Mucosa of descending colon (tissue), 3 donors: ENCODE measurements at regions not wholly inside any gene's neighbourhood (a gene's known extent, or its start where the extent isn't known, plus 50 kb on each side); places are given as distances from the start of the nearest gene placed in this dataset. TPM values are rescaled to one million over a fixed set of nuclear protein-coding genes. Genes with fewer than 3 reads are reported as not detected.

Experiments used
- ATAC-seq: fragments of 200-7000 bp; cut with Tn5 transposase; one replicate; pipeline ENCODE4 v1.9.1; 2020; ENCODE audit warnings: mild to moderate bottlenecking, moderate library complexity
- DNase-seq, 3 donors: peaks; one replicate each; pipeline ENCODE4 v3.0.0-alpha.2; 2020
- H3K36me3 ChIP-seq: fragments of 200-600 bp; one replicate; pipeline ENCODE4 v1.8.0; 2021; ENCODE audit warnings: low read depth, mild to moderate bottlenecking
- H3K4me1 ChIP-seq: fragments of 200-600 bp; one replicate; pipeline ENCODE4 v1.8.0; 2021; ENCODE audit warnings: low read depth, mild to moderate bottlenecking
- H3K4me3 ChIP-seq: fragments of 200-600 bp; one replicate; pipeline ENCODE4 v1.8.0; 2021; ENCODE audit warnings: mild to moderate bottlenecking
- H3K9me3 ChIP-seq: fragments of 200-600 bp; one replicate; pipeline ENCODE4 v1.8.0; 2021; ENCODE audit warnings: mild to moderate bottlenecking
- intact Hi-C, 2 donors: fragments of 100-400 bp; cut with DNase I in 1 of 2; cut with micrococcal nuclease in 1 of 2; formaldehyde crosslinking; loops; one replicate each; pipeline versions ENCODE4 v1.11.0 to v1.11.1; 2022; cut with DNase I, micrococcal nuclease
- microRNA-seq: library from miRNA; unstranded; fragments of <30 nt; microRNA quantifications from one replicate; pipeline ENCODE4, GENCODE V29; 2019
- TF ChIP-seq, protein P1 (sequence below): fragments of 200-600 bp; IDR thresholded peaks from one replicate; pipeline ENCODE4 v1.8.0; 2022; ENCODE audit warnings: antibody characterized with exemption, mild to moderate bottlenecking
- donor health status: DM: no; HTN: no; CAD: no; lungs with moderate emphysema.
- donor health status: DM: no; HTN: no; CAD: no.
- donor health status: DM: no; HTN: yes; CAD: no.

DNA sequence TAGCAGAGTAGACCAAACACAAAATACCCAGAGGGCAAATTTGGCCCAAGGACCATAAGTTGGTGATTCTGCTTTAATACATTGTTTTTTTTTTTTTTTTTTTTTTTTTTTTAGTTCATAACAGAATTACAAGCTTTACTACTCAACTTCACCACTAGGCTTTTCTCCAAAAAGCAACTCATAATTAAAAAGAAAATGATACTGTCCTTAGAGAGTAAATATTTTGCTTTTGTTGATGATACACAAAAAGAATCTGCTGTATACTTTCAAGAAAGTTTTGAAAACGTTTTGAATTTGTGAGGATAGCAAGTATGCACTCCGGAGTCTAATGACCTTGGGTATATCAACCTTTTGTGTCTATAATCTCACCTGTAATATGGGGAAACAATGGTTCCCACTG is 68.9 kb upstream of the LMO3 start:
- Histone ChIP-seq H3K9me3 (no peaks in the 10 kb centered on the region), H3K36me3 (no peaks in the 10 kb centered on the region), H3K4me3 (no peak overlapping the region), H3K4me1 (no peaks in the 10 kb centered on the region)
- intact Hi-C loops: no loop called here
- ATAC-seq: no peak
- TF ChIP-seq, protein P1, sequence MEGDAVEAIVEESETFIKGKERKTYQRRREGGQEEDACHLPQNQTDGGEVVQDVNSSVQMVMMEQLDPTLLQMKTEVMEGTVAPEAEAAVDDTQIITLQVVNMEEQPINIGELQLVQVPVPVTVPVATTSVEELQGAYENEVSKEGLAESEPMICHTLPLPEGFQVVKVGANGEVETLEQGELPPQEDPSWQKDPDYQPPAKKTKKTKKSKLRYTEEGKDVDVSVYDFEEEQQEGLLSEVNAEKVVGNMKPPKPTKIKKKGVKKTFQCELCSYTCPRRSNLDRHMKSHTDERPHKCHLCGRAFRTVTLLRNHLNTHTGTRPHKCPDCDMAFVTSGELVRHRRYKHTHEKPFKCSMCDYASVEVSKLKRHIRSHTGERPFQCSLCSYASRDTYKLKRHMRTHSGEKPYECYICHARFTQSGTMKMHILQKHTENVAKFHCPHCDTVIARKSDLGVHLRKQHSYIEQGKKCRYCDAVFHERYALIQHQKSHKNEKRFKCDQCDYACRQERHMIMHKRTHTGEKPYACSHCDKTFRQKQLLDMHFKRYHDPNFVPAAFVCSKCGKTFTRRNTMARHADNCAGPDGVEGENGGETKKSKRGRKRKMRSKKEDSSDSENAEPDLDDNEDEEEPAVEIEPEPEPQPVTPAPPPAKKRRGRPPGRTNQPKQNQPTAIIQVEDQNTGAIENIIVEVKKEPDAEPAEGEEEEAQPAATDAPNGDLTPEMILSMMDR: no peak
- DNase-seq: no peak

- DNase-seq (no peak), ATAC-seq (no peak)
- TF ChIP-seq, protein P1: no peak
- Histone ChIP-seq H3K4me1 (no peaks in the 10 kb centered on the region), H3K36me3 (no peaks in the 10 kb centered on the region), H3K9me3 (no peaks in the 10 kb centered on the region), H3K4me3 (no peak overlapping the region)
- intact Hi-C loops: no loop called here
Measured at GRCh38 chr12:16670456-16671050, 64.6 kb upstream of the LMO3 start.

DNA sequence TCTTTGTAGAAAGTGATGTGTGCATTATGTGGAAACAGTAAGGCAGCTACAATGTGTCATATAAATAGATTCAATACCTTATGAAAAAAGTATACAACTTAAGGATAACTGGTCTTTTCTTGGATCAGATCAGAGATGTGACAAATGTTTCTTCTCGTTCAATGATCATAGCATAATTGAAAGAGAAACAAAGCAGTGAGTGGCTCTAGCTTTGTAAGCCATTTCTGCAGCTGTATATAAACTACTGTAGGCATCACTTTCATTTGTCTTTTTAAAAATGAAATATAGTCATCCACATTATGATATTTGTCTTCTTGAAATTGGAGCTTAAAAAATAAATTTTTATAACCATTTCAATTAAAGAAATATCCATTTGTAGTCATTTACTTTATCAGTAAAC is 63.8 kb upstream of the LMO3 start:
- DNase-seq: no peak
- Histone ChIP-seq H3K4me3 (no peak overlapping the region), H3K4me1 (no peaks in the 10 kb centered on the region), H3K36me3 (no peaks in the 10 kb centered on the region), H3K9me3 (no peaks in the 10 kb centered on the region)
- TF ChIP-seq, protein P1: no peak
- intact Hi-C loops: no loop called here
- no peak for ATAC-seq

GRCh38 chr12:16668198-16668597 is 62.2 kb upstream of the LMO3 start:
- no peaks in the 10 kb centered on the region for H3K36me3 ChIP-seq
- H3K9me3 ChIP-seq: no peaks in the 10 kb centered on the region
- no peak overlapping the region for H3K4me3 ChIP-seq
- DNase-seq: no peak
- intact Hi-C loops: no loop called here
- TF ChIP-seq, protein P1: no peak
- H3K4me1 ChIP-seq: no peaks in the 10 kb centered on the region
- no peak for ATAC-seq

DNA sequence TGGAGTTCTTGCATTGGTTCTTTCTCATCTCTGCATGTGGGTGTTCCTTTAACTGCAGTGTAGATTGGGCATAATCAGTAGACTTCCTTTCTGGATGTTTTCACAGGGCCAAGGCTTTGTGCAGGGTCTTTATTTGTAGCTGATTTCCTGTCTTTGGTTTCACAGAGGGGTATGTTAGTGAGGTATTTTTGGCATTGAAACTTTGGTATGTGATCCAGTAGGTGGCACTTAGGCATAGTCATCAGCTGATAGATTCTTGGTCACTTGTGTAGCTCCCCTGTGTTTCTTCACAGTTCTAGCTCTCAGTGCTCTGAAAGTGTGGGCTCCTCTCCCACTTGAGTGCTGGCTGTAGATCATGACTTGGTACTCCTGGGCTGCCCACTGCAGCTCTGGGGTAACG is 52.7 kb upstream of the LMO3 start:
- TF ChIP-seq, protein P1: no peak
- Histone ChIP-seq H3K4me1 (no peaks in the 10 kb centered on the region), H3K9me3 (peaks cover 4% of the 10 kb centered on the region), H3K36me3 (no peaks in the 10 kb centered on the region), H3K4me3 (no peak overlapping the region)
- intact Hi-C loops: no loop called here
- DNase-seq (no peak), ATAC-seq (no peak)

Small RNA genes lying in the stretch of these regions (microRNA-seq; reads per million reads assigned to microRNA genes)
- not detected for gene MIR3974
